ENCODE measurements at regions not wholly inside any gene's neighbourhood (a gene's known extent, or its start where the extent isn't known, plus 50 kb on each side); places are given as distances from the start of the nearest gene placed in this dataset.
"Not testable (repeated sequence)": the region's sequence is repeated elsewhere in the genome, so short reads cannot be mapped to it uniquely, and the experiment has no call there.

GRCh38 chr3:75422101-75422945 lies 241.8 kb upstream of the FRG2C start:
- H3K9me3 ChIP-seq; DNase-seq (ENCODE audit: extremely low spot score); H3K27me3 ChIP-seq; H3K27ac ChIP-seq (replicated peaks in 1 of 4); intact Hi-C loops (cut with DNase I); H3K4me3 ChIP-seq; H3K4me1 ChIP-seq: not testable (repeated sequence)
- 63% methylated on average over 14 of the region's 18 CpGs for WGBS
- peak; percentile 69 to 90 (median 72) for TF ChIP-seq CTCF (IDR thresholded peaks at IDR 0.05)
- peaks cover 7 to 48% (median 38%) of the 10 kb centered on the region in 4 donors for H3K36me3 ChIP-seq

- 92% methylated on average over 8 of the region's 11 CpGs for WGBS
- H3K27ac ChIP-seq (replicated peaks in 1 of 4); H3K9me3 ChIP-seq; DNase-seq (ENCODE audit: extremely low spot score); H3K4me3 ChIP-seq; H3K4me1 ChIP-seq; H3K27me3 ChIP-seq; intact Hi-C loops (cut with DNase I): not testable (repeated sequence)
- peaks cover 8 to 71% (median 51%) of the 10 kb centered on the region in 4 donors for H3K36me3 ChIP-seq
Observed at GRCh38 chr3:75425379-75425778, 238.7 kb upstream of the FRG2C start.

GRCh38 chr3:75427486-75427885 lies 236.6 kb upstream of the FRG2C start:
- H3K36me3 ChIP-seq = peaks cover 10 to 89% (median 66%) of the 10 kb centered on the region in 4 donors
- intact Hi-C loops (cut with DNase I); H3K27me3 ChIP-seq; H3K27ac ChIP-seq (replicated peaks in 1 of 4); H3K4me3 ChIP-seq; H3K9me3 ChIP-seq; DNase-seq (ENCODE audit: extremely low spot score): not testable (repeated sequence)
- peaks cover 3 to 12% (median 6%) of the 10 kb centered on the region in 4 donors for H3K4me1 ChIP-seq
- 94% methylated on average over 5 of the region's 9 CpGs for WGBS

GRCh38 chr3:75427906-75428305 lies 236.2 kb upstream of the FRG2C start:
- H3K27ac ChIP-seq (replicated peaks in 1 of 4); DNase-seq (ENCODE audit: extremely low spot score); intact Hi-C loops (cut with DNase I); H3K4me3 ChIP-seq; H3K9me3 ChIP-seq; H3K27me3 ChIP-seq: not testable (repeated sequence)
- Histone ChIP-seq H3K36me3 (peaks cover 10 to 86% (median 64%) of the 10 kb centered on the region in 4 donors), H3K4me1 (peaks cover 7 to 16% (median 9%) of the 10 kb centered on the region in 4 donors)
- 90% methylated on average over 5 of the region's 5 CpGs for WGBS

GRCh38 chr3:75429561-75430220 lies 234.4 kb upstream of the FRG2C start:
- H3K27ac ChIP-seq (replicated peaks in 1 of 4); H3K27me3 ChIP-seq; H3K4me3 ChIP-seq; H3K9me3 ChIP-seq; DNase-seq (ENCODE audit: extremely low spot score): not testable (repeated sequence)
- H3K36me3 ChIP-seq = peaks cover 10 to 72% (median 54%) of the 10 kb centered on the region in 4 donors
- WGBS = 54% methylated on average over 9 of the region's 9 CpGs
- TF ChIP-seq CTCF (IDR thresholded peaks at IDR 0.05) (peak; percentile 76 to 84 (median 82)), POLR2AphosphoS5 (IDR thresholded peaks at IDR 0.05) (peak in 1 of 2 donors; percentile 47)
- intact Hi-C loops (cut with DNase I) = loop anchor here (1.0 kb wide), 1 partner anchor 135 kb away; no protein-coding TSS in a partner anchor
- H3K4me1 ChIP-seq = peaks cover 21 to 34% (median 25%) of the 10 kb centered on the region in 4 donors

- H3K27ac ChIP-seq (replicated peaks in 1 of 4); intact Hi-C loops (cut with DNase I); H3K4me3 ChIP-seq; H3K27me3 ChIP-seq; DNase-seq (ENCODE audit: extremely low spot score); H3K9me3 ChIP-seq: not testable (repeated sequence)
- Histone ChIP-seq H3K36me3 (peaks cover 8 to 65% (median 49%) of the 10 kb centered on the region in 4 donors), H3K4me1 (peaks cover 21 to 34% (median 25%) of the 10 kb centered on the region in 4 donors)
- WGBS = 87% methylated on average over 7 of the region's 7 CpGs
Observed at GRCh38 chr3:75430406-75430805, 233.7 kb upstream of the FRG2C start.

- intact Hi-C loops (cut with DNase I); H3K4me3 ChIP-seq: not testable (repeated sequence)
- WGBS = 84% methylated on average over 5 of the region's 6 CpGs
Observed at GRCh38 chr3:75431120-75431519, 233.0 kb upstream of the FRG2C start.

GRCh38 chr3:75432466-75432865 lies 231.7 kb upstream of the FRG2C start:
- H3K9me3 ChIP-seq; DNase-seq (ENCODE audit: extremely low spot score); intact Hi-C loops (cut with DNase I); H3K27ac ChIP-seq (replicated peaks in 1 of 4); H3K27me3 ChIP-seq; H3K4me3 ChIP-seq: not testable (repeated sequence)
- peaks cover 21 to 34% (median 31%) of the 10 kb centered on the region in 4 donors for H3K4me1 ChIP-seq
- peaks cover 3 to 44% (median 29%) of the 10 kb centered on the region in 4 donors for H3K36me3 ChIP-seq
- 90% methylated on average over 5 of the region's 5 CpGs for WGBS

More at GRCh38 chr3:75431120-75431519, 233.0 kb upstream of the FRG2C start:
- H3K36me3 ChIP-seq = peaks cover 3 to 58% (median 42%) of the 10 kb centered on the region in 4 donors
- not testable (repeated sequence) for DNase-seq (ENCODE audit: extremely low spot score); H3K27me3 ChIP-seq; H3K27ac ChIP-seq (replicated peaks in 1 of 4); H3K9me3 ChIP-seq
- peaks cover 21 to 34% (median 27%) of the 10 kb centered on the region in 4 donors for H3K4me1 ChIP-seq

Data from esophagus muscularis mucosa (tissue), 4 donors.